ENCODE measurements at regions not wholly inside any gene's neighbourhood (a gene's known extent, or its start where the extent isn't known, plus 50 kb on each side); places are given as distances from the start of the nearest gene placed in this dataset.

DNA sequence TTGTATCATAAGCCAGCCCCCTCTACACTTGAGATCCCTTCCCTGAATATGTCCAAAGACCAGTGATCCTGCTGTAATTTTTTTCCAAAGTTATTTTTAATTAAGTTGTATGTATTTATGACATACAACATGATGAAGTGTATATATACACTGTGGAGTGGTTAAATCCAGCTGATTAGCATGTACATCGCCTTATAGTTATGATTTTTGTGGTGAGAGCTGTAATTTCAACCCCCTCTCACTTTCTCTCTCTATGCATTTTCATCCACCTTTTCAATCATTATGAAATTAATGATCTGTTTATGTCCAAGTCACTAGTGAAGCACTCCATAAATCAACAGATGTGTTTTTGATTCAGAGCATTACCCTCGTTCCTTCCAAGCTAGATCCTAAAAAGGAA, 85.3 kb downstream of the KCTD12 start:
- TF ChIP-seq GATA2 (IDR thresholded peaks at IDR 0.05; ENCODE audit: insufficient read depth, insufficient read length, low read depth, low read length): no peak
- no peak for TF ChIP-seq MYC (IDR thresholded peaks at IDR 0.05; ENCODE audit: low read depth, low read length)
- TF ChIP-seq EZH2 (IDR thresholded peaks at IDR 0.05; ENCODE audit: borderline replicate concordance, low read depth, low read length, severe bottlenecking): no peak
- TF ChIP-seq, protein P1, sequence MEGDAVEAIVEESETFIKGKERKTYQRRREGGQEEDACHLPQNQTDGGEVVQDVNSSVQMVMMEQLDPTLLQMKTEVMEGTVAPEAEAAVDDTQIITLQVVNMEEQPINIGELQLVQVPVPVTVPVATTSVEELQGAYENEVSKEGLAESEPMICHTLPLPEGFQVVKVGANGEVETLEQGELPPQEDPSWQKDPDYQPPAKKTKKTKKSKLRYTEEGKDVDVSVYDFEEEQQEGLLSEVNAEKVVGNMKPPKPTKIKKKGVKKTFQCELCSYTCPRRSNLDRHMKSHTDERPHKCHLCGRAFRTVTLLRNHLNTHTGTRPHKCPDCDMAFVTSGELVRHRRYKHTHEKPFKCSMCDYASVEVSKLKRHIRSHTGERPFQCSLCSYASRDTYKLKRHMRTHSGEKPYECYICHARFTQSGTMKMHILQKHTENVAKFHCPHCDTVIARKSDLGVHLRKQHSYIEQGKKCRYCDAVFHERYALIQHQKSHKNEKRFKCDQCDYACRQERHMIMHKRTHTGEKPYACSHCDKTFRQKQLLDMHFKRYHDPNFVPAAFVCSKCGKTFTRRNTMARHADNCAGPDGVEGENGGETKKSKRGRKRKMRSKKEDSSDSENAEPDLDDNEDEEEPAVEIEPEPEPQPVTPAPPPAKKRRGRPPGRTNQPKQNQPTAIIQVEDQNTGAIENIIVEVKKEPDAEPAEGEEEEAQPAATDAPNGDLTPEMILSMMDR (IDR thresholded peaks at IDR 0.05; ENCODE audit: extremely low read depth in 1 of 2, insufficient read depth in 1 of 2, low read depth in 1 of 2, low read length in 2 of 2): no peak
- TF ChIP-seq POLR2A (IDR thresholded peaks at IDR 0.05; ENCODE audit: low read depth, low read length): no peak
- TF ChIP-seq FOS (IDR thresholded peaks at IDR 0.05; ENCODE audit: borderline replicate concordance, insufficient read depth, low read length): no peak
- no peak for TF ChIP-seq JUN (IDR thresholded peaks at IDR 0.05; ENCODE audit: borderline replicate concordance, insufficient read depth, insufficient read length, low read depth)
- no peak for TF ChIP-seq POLR2AphosphoS5 (IDR thresholded peaks at IDR 0.05; ENCODE audit: insufficient read depth, low read depth, low read length)
- TF ChIP-seq, protein P2, sequence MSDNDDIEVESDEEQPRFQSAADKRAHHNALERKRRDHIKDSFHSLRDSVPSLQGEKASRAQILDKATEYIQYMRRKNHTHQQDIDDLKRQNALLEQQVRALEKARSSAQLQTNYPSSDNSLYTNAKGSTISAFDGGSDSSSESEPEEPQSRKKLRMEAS (IDR thresholded peaks at IDR 0.05; ENCODE audit: insufficient read depth, insufficient read length): no peak
- FAIRE-seq (no peak), DNase-seq (ENCODE audit: low read depth, low spot score) (no peak)
- no peak overlapping the region for H3K27ac ChIP-seq (ENCODE audit: insufficient read depth, low read depth, low read length)
- no peaks in the 10 kb centered on the region for H3K9me3 ChIP-seq (replicated peaks; ENCODE audit: control insufficient read depth, insufficient read depth, low read length)
- H3K4me3 ChIP-seq (replicated peaks in 1 of 3; ENCODE audit: insufficient read depth in 1 of 3, low read depth in 1 of 3, low read length in 3 of 3): no peak overlapping the region
- H3K27me3 ChIP-seq (ENCODE audit: control insufficient read depth in 2 of 2, insufficient read depth in 2 of 2, low read length in 2 of 2): no peaks in the 10 kb centered on the region
- no peaks in the 10 kb centered on the region for H3K36me3 ChIP-seq (ENCODE audit: control insufficient read depth in 2 of 2, extremely low read depth in 1 of 2, insufficient read depth in 2 of 2, low read length in 2 of 2)
- peaks cover 3% of the 10 kb centered on the region for H3K4me1 ChIP-seq (ENCODE audit: control insufficient read depth, extremely low read depth, insufficient read depth, low read length)
- H2AFZ ChIP-seq (ENCODE audit: low read depth, low read length): no peak overlapping the region
- intact Hi-C loops (cut with micrococcal nuclease): no loop called here
- no peak overlapping the region for H3K9ac ChIP-seq (replicated peaks; ENCODE audit: extremely low read depth, insufficient read depth, low read length)
- dilution Hi-C loops (cut with MboI; ENCODE audit: extremely low pct_ligation_motif_present, low sequenced_read_pairs): no loop called here
- no peaks in the 10 kb centered on the region for H3K79me2 ChIP-seq (ENCODE audit: control insufficient read depth, insufficient read depth, low read length)
- POLR2A ChIA-PET: interaction anchor here (0.6 kb wide), 1 partner anchor 86 kb away, joined by 4 read pairs; no protein-coding TSS in a partner anchor
- no peaks in the 10 kb centered on the region for H4K20me1 ChIP-seq (replicated peaks; ENCODE audit: control insufficient read depth, extremely low read depth, insufficient read depth, low read length)
- BruUV-seq (replicated peaks): no TSS peak
- no peak overlapping the region for H3K4me2 ChIP-seq (ENCODE audit: insufficient read depth, low read length)
- no peaks in the 10 kb centered on the region for H3K9me1 ChIP-seq (replicated peaks; ENCODE audit: control insufficient read depth, extremely low read depth, insufficient read depth, low read length)
- CTCF ChIA-PET: no interaction called here

All from endothelial cell of umbilical vein (primary cell).